ENCODE measurements at regions not wholly inside any gene's neighbourhood (a gene's known extent, or its start where the extent isn't known, plus 50 kb on each side); places are given as distances from the start of the nearest gene placed in this dataset.

GRCh38 chr18:60671021-60671420, 298.4 kb upstream of the MC4R start:
- no peak overlapping the region for H3K4me3 ChIP-seq (ENCODE audit: control insufficient read depth, low read depth, low read length)
- TF ChIP-seq, protein P1, sequence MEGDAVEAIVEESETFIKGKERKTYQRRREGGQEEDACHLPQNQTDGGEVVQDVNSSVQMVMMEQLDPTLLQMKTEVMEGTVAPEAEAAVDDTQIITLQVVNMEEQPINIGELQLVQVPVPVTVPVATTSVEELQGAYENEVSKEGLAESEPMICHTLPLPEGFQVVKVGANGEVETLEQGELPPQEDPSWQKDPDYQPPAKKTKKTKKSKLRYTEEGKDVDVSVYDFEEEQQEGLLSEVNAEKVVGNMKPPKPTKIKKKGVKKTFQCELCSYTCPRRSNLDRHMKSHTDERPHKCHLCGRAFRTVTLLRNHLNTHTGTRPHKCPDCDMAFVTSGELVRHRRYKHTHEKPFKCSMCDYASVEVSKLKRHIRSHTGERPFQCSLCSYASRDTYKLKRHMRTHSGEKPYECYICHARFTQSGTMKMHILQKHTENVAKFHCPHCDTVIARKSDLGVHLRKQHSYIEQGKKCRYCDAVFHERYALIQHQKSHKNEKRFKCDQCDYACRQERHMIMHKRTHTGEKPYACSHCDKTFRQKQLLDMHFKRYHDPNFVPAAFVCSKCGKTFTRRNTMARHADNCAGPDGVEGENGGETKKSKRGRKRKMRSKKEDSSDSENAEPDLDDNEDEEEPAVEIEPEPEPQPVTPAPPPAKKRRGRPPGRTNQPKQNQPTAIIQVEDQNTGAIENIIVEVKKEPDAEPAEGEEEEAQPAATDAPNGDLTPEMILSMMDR (IDR thresholded peaks at IDR 0.05; ENCODE audit: control insufficient read depth, insufficient read depth, low read depth, low read length, missing control alignments): no peak
- no peak for DNase-seq (ENCODE audit: low read depth)

GRCh38 chr18:60675126-60675525, 302.6 kb upstream of the MC4R start:
- TF ChIP-seq, protein P1 (IDR thresholded peaks at IDR 0.05; ENCODE audit: control insufficient read depth, insufficient read depth, low read depth, low read length, missing control alignments): no peak
- H3K4me3 ChIP-seq (ENCODE audit: control insufficient read depth, low read depth, low read length): no peak overlapping the region
- no peak for DNase-seq (ENCODE audit: low read depth)

GRCh38 chr18:60675801-60676200, 303.2 kb upstream of the MC4R start:
- DNase-seq (ENCODE audit: low read depth): no peak
- TF ChIP-seq, protein P1 (IDR thresholded peaks at IDR 0.05; ENCODE audit: control insufficient read depth, insufficient read depth, low read depth, low read length, missing control alignments): no peak
- no peak overlapping the region for H3K4me3 ChIP-seq (ENCODE audit: control insufficient read depth, low read depth, low read length)

DNA sequence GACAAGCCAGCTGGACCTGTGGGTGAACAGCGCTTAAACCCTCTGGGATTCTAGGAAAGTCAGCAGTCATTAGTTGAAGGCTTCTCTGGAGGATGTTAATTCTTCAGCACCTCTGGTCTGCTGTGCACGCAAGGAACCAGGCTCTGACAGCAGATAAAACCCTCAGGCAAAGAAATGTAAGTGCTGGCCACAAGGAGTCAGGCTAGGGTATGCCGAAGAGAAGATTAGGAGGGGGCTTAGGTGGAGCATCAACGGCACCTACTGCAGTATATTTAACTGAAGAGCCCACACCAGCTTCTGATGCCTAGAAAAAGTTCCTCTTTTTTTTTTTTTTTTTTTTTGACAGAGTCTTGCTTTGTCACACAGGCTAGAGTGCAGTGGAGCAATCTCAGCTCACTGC, 304.2 kb upstream of the MC4R start:
- TF ChIP-seq, protein P1 (IDR thresholded peaks at IDR 0.05; ENCODE audit: control insufficient read depth, insufficient read depth, low read depth, low read length, missing control alignments): no peak
- H3K4me3 ChIP-seq (ENCODE audit: control insufficient read depth, low read depth, low read length): no peak overlapping the region
- no peak for DNase-seq (ENCODE audit: low read depth)

DNA sequence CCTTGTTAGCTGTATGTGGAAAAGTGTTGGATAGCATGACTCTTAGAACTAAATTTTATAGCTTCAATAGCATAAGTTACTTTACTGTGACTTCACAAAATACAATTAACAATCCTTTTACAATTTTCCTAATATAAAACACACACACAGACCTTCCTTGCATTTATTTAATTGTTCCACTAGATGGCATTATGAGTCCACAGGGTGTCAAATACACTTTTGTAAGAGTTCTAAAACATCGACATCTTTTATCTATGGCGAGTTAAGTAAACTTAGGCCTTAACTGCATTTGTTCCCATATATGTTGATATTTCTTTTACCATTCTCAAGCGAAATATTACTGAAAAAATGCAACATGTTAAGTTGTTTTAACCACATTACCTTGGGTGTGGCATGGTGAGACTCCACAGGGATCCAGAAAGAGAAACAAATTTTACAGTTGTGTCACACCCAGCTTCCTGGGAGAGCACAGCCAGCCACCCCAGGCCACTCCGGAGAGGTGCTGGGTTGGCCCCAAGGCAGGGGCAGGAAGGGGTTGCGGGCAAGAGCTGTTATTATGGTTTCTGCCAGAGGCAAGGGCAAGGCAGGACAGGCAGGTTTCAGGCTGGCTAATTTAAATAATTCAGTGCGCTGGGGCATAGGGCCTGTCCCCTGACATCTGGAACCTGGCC, 312.4 kb upstream of the MC4R start:
- peak; percentile 5 for DNase-seq (ENCODE audit: low read depth)
- no peak overlapping the region for H3K4me3 ChIP-seq (ENCODE audit: control insufficient read depth, low read depth, low read length)
- TF ChIP-seq, protein P1 (IDR thresholded peaks at IDR 0.05; ENCODE audit: control insufficient read depth, insufficient read depth, low read depth, low read length, missing control alignments): peak; percentile 48

- DNase-seq (ENCODE audit: low read depth): no peak
- no peak overlapping the region for H3K4me3 ChIP-seq (ENCODE audit: control insufficient read depth, low read depth, low read length)
- TF ChIP-seq, protein P1 (IDR thresholded peaks at IDR 0.05; ENCODE audit: control insufficient read depth, insufficient read depth, low read depth, low read length, missing control alignments): no peak
Observed at GRCh38 chr18:60686142-60686541, 313.6 kb upstream of the MC4R start.

Measured in AG09309 (cell line).